GM13977 (cell line): ENCODE measurements at regions not wholly inside any gene's neighbourhood (a gene's known extent, or its start where the extent isn't known, plus 50 kb on each side); places are given as distances from the start of the nearest gene placed in this dataset.
"Not testable (repeated sequence)": the region's sequence is repeated elsewhere in the genome, so short reads cannot be mapped to it uniquely, and the experiment has no call there.

Experiments
- DNase-seq: peaks from one replicate; pipeline ENCODE4 v3.0.0; 2012; ENCODE audit warnings: low spot score
- in situ Hi-C: fragments of 300-500 bp; cut with MboI; formaldehyde crosslinking; loops from one replicate; pipeline ENCODE4 v1.12.0; 2022; ENCODE audit warnings: low sequenced_read_pairs, low pct_unique_long_range_greater_than_20kb, mixed read lengths, inconsistent platforms; ENCODE audit not compliant: unreplicated experiment
- TF ChIP-seq, protein P1 (sequence below): IDR thresholded peaks from 2 replicates; pipeline ENCODE4 v1.5.1; 2012; ENCODE audit warnings: mild to moderate bottlenecking, control low read depth; ENCODE audit not compliant: insufficient read depth; ENCODE audit errors: extremely low read depth, missing control alignments

DNA sequence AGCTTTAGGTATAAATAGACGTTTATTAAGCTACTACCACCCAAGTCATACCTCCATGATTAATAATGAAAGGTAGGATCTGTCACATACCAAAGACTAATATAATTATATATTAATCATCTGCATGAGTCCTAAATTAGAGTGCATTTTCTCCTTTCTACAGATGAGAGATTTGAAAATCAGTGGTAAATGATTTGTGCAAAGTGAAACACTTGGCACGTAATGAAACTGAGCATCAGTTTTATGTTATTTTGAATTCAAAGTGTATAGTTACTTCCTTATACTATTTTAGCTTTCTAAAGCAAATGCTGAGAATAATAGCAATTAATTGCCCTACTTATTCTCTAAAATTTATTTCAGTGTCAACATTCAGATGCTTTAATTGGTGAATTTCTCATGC is 615.3 kb downstream of the TRIB2 start:
- no peak for DNase-seq
- in situ Hi-C loops: no loop called here
- TF ChIP-seq, protein P1, sequence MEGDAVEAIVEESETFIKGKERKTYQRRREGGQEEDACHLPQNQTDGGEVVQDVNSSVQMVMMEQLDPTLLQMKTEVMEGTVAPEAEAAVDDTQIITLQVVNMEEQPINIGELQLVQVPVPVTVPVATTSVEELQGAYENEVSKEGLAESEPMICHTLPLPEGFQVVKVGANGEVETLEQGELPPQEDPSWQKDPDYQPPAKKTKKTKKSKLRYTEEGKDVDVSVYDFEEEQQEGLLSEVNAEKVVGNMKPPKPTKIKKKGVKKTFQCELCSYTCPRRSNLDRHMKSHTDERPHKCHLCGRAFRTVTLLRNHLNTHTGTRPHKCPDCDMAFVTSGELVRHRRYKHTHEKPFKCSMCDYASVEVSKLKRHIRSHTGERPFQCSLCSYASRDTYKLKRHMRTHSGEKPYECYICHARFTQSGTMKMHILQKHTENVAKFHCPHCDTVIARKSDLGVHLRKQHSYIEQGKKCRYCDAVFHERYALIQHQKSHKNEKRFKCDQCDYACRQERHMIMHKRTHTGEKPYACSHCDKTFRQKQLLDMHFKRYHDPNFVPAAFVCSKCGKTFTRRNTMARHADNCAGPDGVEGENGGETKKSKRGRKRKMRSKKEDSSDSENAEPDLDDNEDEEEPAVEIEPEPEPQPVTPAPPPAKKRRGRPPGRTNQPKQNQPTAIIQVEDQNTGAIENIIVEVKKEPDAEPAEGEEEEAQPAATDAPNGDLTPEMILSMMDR: no peak

DNA sequence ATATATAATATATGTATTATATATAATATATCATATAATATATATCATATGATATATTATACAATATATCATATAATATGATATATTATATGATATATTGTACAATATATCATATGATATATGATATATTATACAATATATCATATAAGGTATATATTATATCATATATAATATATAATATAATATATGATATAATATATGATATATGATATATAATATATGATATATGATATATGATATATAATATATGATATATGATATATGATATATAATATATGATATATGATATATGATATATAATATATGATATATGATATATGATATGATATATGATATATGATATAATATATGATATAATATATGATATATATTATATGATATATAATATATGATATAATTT is 617.3 kb downstream of the TRIB2 start:
- in situ Hi-C loops, DNase-seq: not testable (repeated sequence)

DNA sequence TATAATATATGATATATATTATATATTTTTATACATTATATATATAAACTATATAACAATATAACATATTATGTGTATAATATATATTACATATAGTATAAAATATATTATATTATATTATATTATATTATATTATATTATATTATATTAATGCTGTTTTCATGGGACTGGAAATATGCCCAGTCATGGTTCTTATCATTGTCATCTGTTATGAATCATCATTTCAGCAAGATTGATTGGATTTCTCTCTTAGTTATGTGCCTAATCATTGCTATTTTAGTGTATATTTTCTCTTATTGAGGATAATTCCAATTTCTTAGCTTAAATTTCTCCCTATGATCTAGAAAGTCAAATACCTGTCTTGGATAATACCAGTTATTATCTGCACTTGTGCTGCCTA is 617.8 kb downstream of the TRIB2 start:
- in situ Hi-C loops: no loop called here
- TF ChIP-seq, protein P1: no peak
- no peak for DNase-seq

DNA sequence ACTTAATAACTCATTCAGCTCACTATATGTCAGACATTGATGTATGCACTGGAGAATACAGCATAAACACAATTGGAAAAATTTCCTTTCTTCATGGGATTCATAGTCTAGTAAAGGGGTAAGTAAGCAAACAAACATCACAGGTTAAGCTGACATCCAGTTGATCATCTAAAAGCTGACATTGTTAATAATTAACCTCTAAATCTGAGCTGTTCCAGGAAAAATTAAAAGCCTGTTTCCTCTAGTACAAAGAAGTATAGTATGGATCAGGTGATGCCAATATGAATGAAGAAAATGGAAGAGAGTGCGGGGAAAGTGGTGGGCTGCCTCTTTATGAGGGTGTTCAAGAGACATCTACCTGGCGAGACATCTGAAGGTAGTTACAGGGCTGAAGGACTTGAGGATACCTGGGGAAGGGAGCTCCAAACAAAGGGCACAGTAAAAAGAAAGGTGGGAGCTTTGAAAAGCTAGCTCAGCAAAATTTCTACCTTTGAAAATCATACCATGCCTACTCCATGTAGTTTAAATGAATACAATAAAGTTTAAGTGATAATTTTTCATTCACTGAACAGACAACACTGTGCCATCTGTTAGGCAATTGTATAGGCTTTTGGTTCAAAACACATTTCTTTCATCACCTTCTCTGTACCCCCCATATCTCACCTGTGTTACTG is 619.3 kb downstream of the TRIB2 start:
- no peak for DNase-seq
- in situ Hi-C loops: no loop called here
- TF ChIP-seq, protein P1: no peak

DNA sequence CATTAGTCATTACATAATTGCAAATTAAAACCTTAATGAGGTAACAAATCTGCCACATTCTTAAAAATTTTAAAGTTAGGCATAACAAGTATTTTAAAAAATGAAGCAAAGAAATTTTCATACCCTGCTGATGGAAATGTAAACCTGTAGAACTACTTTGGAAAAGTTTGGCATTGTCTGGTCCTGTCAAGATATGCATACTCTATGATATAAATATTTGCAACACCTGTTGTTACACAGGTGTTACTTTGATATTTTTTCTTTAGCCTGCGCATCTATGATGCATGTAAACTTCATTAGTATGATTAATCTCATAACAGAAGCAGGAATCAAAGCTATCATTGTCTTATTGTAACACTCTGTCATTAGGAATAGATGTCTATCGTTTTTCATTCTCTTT is 634.3 kb downstream of the TRIB2 start:
- DNase-seq: no peak
- in situ Hi-C loops: no loop called here
- TF ChIP-seq, protein P1: no peak

DNA sequence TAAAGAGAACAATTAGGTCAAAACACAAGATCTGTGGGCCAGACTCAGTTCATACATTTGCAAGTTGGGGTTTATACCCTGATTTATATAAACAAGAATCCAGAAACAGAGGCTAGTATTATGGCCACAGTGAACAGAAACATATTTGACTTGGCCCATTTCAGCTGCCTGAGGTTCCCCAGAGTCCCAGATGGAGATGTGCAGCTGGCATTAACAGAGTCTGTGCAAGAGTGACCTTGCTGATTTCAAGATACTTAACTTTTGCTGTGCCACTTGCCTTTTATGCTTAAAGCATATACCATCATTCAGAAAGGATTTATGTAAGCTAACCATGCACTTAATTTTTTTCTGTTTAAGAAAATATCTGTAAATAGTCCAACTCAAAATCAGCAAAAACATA is 636.3 kb downstream of the TRIB2 start:
- in situ Hi-C loops: no loop called here

DNA sequence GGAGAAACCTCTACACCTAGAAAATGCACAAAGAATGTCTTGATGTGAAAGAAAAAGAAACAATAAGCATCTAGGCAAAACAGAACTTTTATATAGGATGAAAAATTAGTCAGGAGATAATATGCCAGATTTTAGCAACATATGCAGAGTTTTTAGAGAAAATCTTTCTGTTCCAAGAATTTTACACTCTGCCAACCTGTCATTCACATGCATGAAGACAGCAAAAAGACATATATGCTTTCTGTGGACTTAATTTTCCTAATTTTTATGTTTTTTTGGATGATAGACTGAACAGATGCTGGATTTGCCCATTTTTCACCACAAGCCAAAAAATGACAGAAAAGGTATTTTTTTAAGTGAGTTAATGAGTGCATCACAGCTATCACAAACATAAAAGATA is 637.3 kb downstream of the TRIB2 start:
- in situ Hi-C loops: no loop called here
- DNase-seq: no peak
- TF ChIP-seq, protein P1: no peak

More for the DNA sequence above, 636.3 kb downstream of the TRIB2 start:
- DNase-seq: no peak
- TF ChIP-seq, protein P1: no peak

DNA sequence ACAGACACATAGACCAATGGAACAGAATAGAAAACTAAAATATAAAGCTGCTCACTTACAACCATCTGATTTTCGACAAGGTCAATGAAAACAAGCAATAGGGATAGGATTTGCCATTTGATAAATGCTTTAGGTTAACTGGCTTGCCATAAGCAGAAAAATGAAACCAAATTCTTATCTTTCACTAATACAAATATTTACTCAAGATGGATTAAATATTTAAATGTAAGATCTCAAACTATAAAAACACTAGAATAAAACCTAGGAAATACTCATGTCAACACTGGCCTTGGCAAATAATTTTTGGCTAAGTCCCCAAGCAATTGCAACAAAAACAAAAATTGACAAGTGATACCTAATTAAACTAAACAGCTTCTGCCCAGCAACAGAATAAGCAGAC is 665.2 kb downstream of the TRIB2 start:
- in situ Hi-C loops, DNase-seq: not testable (repeated sequence)

DNA sequence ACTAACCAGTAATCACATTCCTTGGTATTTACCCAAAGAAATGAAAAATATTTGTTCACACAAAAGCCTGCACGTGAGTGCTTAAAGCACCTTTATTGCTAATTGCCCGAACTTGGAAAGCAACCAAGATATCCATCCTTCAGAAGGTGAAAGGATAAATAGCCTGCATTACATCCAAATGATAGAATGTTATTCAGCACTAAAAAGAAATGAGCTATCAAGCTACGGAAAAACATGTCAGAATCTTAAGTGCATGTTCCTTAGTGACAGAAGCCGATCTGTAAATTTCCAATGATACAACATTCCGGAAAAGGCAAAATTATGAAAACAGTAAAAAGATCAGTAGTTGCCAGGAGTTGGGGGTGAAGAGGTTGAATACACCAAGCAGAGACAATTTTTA is 672.4 kb downstream of the TRIB2 start:
- DNase-seq, in situ Hi-C loops: not testable (repeated sequence)
